ENCODE measurements at regions not wholly inside any gene's neighbourhood (a gene's known extent, or its start where the extent isn't known, plus 50 kb on each side); places are given as distances from the start of the nearest gene placed in this dataset.

DNA sequence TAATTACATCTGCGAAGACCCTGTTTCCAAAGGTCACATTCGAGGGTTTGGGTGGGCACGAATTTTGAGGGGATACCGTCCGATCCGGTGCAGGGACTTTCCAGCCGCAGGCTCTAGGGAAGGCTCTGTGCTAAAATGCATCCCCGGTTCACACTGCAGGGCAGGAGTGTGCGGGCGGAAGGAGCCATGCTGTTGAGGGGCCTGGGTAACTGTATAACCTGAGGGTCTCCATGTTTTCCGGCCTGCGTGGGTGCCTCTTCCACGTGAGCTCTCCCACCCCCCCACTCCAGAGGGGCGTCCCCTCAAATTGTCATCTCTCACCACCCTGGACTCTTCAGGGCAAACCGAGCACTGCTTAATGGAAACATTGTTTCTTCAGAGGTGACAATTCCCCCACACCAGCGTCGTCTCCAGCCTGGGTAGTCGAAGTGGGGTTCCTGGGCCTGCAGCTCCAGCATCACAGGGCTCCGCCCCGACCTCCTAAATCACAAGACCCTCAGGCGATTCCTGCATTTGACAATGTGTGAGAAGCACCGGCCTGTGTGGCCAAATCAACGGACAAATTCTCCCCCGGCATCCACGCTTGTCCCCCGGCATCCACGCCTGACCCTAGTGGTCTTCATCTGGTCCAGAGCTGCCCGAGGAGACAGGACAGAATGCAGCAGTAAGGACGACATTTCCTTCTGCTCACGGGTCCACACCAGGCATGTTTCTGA lies 51.2 kb downstream of the FOXL3 start:
- no peak for ATAC-seq

DNA sequence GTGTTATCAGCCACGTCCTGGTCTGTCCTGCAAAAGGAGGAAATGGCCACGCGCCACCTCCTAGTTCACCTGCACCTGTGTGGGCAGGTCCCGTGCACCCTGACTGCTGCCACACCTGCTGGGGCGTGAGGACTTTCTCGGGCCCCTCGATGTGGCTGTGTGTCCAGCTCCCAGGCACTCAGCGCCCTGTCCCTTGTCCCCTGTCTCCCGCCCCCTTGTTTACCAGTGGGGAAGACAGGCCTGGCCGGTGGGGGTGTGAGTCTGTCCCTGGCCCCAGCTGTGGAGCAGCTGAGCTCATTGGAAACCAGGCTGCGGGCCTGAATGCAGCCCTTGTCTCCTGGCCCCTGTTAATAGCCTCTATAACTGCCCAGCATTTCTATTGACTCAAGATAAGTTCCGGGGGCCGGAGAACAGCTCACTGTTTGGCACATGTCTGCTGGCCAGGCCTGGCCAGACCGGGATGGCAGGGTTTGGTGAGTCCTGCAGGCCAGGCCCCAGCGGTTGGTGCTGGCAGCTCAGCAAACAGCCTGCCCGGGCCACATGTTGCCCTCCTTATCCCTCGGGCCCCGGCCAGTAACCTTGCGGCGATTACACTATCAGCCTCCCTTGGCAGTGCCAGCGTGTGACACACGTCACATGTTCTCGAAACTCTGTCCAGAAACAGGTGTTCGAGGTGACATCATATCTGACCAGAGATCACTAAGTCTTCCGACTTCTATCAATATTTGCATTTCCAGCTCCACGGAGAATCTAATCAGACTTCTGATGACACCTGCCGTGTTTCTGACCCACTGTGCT lies 52.1 kb downstream of the FOXL3 start:
- ATAC-seq: no peak

DNA sequence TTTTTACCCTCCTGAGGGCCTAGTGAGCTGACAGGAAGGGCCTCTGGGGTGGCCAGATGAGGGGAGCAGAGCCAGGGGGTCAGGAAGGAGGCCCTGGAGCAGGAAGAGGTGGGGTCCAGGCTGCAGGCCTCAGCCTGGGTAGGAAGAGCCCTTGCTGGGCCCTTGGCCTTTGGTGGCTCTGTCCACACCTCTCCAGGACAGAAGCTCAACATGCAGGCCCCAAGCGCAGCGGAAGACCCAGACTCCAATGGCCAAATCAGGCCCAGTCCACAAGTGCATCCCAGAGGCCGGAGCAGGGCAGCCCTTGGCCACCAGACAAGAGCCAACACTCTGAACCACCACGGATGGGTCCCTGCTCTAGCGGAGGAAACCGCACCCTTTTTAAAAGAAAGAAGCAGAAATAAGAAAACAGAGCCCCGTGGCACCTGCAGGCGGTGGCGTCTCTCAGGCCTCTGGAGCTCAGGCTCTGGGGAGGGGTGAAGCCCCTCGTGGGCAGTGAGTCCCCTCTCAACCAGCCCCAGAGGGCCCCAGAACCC lies 52.8 kb downstream of the FOXL3 start:
- no peak for ATAC-seq

DNA sequence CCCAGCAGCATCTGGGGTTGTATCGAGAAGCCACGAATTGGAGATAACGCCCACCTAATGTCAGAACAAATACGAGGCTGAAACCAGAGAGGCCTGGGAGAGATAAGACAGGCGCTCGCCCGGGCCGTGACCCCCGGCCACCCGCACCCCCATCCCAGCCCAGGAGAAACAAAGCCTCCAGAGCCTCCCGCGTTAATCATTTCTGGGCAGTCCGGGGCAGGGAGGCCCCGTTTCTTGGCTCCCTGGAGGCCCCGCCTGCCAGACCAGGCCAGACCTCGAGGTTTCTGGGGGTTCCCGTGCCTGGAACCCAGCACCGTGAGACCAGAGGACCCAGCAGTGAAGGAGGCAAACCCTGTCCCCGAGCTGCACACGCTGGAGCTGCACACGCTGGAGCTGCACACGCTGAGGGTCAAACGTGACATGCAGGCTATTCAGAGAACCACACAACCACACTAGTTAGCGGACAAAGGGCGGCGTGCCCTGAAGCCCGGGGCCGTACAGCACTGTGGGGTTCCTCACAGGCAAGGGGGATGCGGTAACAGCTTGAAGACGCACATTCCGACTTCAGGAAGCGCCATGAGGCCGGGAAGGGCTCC lies 53.4 kb downstream of the FOXL3 start:
- no peak for ATAC-seq

DNA sequence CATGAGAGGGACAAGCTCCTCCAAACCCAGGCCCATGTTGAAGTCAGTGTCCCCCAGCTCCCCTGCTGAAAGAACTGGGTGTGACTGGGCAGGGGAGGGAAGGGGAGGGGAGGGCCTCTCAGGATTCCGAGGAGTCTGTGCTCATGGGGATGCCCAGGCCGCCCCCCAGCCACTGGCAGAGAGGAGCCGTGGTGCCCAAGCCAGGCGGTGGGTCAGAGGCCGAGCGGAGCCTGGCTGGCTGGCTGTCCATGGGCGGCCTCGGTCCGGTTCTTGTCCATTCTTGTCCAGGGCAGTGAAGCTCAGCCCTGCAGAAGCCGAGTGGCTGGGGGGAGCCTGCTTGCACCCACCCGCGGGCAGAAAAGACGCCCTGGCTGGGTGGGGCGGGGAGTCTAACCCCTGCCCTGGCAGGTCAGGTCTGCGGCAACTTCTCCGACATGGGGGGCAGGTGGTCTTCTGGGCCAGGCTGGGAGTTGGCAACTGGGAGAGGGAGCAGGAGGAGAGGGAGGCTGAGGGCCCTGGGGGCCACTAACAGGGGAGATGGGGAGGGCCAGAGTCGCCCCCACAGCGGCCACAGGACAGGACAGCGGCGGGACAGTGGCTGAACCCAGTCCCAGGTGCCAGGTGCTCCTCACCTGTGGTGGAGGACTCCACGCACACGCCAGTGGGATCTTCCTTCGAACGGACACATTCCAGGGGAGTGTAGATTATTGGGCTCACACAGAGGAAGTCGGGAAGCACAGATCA lies 54.1 kb downstream of the FOXL3 start:
- ATAC-seq: no peak

DNA sequence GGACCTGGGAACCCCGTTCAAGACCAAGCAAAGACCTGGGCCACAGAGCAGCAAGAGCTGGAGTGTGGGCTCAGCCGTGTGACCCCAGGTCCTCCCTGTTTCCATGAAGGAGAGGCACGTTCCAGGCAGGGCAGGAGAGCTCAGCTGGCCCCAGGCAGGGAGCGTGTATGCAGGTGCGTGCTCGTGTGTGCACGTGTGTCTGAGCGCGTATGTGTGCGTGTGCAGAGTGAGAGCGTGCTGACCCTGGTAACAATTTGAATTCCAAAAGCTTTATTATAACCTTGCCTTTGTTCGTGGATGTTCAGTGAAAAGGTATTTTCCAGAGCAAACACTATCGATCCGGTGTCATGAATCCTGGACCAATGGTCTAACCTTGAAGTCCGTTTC lies 54.6 kb downstream of the FOXL3 start:
- no peak for ATAC-seq

DNA sequence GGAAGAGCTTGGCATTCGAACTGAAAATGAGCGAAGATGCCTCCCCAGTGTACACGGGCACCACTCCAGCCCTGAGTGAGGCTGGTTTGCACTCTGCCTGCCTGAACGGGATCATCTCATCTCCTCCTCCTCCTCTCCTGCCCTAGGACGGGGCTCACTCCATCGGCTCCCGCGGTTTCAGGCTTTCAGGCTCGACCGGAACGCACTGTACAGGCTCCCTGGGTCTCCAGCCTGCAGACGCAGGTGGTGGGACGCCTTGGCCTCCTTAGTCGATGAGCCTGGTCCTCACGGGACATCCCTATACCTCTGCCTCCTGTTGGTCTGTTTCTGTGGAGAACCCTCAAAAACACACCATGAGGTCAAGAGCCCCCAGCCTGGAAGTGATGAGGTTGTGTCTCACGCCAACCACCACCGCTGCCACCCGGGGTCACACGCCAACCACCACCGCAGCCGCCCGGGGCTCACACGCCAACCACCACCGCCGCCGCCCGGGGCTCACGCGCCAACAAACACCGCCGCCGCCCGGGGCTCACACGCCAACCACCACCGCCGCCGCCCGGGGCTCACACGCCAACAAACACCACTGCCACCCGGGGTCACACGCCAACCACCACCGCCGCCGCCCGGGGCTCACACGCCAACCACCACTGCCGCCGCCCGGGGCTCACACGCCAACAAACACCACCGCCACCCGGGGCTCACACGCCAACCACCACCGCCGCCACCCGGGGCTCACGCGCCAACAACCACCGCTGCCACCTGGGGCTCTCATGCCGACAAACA lies 56.3 kb downstream of the FOXL3 start:
- no peak for ATAC-seq

DNA sequence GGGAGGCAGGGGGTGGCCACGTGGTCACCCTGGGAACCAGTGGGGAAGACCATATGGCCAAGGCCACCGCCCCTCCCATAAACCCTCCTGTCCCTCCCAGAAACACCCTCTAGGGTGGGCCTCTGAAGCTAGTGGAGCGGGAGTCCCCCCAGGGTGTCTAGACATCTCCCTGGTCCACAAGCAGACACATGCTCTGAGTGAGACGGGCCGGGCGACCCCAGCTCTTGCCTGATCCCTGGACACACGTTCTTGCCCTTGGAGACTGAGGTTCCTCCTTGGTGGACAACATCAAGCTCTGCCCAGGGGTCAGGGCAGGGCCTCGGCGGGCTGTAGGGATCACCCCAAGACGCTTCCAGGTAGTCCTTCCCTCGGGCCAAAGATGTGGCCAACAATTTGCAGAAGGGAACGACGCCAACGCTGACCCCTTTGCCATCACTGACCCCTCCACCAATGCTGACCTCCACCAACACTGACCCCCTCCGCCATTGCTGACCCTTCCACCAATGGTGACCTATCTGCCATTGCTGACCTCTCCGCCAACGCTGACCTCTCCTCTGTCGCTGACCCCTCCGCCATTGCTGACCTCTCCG lies 57.1 kb downstream of the FOXL3 start:
- ATAC-seq: no peak

DNA sequence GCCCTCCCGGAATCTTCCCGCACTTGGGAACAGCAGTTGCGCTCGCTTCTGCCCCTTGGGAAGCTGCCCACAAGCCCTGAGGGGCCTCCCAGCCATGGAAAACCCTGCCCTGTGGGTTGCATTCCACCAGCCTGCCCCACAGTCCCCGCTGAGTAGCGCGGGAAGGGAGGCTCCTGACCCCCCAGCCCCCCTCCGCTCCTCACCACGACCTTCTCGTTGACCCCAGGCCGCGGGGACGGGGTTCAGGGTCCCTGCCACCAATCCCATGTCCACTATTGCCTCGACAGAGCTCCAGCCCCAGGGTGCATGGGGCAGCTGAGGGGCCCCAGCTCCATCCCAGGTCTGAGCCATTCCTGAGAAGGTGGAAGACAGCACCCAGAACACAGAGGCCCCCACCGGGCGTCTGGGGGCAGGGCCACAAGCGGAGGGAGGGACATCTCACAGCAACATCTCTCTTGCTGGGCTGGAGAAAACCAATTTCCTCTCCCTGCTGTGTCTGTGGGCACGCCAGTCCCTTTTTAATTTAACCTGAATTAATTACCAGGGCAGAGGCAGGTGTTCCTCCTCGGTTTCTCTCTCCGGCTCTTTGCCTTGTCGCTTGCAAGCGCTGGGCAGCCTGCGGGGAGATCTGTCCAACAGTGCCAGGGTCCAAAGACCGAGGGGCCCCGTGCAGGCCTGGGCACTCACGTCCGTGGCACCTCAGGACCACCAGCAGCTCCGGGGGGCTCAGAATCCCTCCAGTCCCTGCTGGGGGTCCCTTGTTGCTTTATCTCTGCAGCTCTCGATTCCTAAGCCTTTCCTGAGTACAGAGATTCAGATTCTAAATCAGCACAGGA lies 57.9 kb downstream of the FOXL3 start:
- ATAC-seq: no peak

DNA sequence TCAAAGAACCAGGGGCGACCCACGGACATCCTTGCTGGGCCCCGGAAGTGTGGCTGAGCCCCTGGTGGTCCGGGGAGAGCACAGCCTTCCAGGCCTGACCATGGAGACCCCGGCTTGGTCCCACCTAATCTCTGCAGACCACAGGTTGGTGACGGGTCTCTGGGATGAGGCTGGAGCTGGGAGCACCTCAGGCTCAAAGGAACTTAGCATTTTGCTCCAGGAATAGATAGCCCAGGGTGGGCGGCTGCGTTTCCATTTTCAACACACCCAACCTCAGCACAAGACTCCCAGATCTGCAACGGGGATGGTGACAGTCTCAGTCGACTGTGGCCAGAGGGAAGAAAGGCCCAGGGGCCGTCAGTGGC lies 58.5 kb downstream of the FOXL3 start:
- no peak for ATAC-seq

DNA sequence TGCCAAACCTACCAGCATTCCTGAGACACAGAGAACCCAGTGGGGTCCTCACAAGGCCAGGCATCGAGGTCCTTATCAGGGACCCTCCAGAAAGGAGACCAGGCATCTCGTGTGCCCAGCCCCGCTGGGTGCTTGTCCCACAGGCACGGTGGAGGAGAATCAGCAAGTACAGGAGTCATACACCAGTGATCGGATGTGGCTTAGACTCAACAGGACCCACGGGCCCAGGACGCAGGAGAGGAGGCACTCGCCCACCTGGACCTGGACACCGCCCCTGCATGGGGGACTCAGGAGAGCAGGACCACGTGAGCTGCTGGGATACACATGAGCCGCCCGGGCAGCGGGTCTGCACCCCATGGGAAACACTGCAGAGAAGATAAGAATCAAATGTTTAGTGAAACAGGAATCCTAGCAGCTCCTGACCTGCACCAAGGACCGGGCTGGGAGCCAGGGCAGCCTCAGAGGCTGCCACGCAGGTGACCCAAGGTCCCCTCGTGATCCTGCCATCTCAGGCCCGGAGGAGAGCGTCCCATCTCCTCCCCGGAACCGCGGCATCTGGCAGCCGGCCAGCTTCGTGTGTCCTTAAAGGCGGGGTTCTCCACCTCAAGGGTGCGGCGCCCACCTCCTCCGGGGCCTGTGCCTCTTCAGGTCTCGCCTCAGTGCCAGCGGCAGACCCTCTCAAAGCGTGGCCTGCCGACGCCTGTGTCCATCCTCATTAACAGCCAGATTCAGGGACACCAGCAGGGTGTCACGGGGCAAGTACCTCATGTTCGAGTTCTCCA lies 59.2 kb downstream of the FOXL3 start:
- no peak for ATAC-seq

DNA sequence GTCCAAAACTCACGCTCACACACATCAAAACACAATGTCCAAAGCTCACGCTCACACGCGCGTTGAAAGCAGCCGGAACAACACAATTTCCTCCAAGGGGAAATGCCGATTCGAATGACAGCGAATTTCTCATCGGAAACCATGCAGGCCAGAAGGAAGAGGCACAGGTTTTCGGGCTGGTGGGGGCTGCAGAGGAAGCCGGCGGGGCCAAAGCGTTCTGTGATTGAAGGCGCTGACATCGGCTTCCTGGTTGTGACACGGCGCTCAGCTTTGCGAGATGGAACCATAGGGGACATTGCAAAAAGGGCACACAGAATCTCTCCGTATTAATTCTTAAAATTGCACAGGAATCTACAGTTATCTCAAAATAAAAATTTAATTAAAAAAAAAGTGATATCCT lies 61.3 kb downstream of the FOXL3 start:
- no peak for ATAC-seq

DNA sequence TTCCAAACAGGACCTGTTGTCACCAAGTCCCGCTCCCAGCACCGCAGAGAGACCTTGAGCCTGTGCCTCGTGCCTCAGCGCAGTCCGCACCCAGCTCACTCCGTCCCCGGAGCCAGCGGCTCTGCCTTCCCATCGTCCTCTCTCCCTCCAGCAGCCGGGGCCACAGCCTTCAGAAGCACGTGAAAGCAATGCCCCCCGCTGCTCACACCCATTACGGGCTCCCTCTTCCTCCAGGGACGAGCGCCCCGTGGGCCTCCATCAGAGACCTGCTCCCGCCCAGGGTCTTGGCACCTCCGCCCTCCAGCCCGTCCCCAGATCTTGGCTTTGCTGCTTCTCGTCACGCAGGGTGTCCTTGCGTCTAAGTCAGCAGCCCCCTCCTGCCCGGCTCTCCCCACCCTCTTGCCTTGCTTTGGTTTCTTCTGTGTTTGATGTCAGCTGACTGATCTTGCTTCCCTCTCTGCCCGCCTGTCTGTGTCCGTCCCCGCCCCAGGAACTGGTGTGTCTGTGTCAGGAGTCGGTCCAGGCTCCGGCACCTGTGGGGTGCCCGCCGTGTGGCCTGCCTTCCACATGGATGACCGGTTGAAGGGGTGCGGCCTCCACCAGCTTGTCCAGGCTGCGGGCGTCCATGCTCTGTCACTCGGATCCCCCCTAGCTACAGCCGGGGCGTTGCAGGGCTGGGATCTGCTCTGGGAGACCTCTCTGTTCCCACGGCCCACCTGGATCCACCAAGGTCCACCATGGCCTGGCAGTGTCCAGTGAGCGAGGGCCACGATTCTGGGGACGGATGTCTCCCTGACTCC lies 61.9 kb downstream of the FOXL3 start:
- no peak for ATAC-seq

DNA sequence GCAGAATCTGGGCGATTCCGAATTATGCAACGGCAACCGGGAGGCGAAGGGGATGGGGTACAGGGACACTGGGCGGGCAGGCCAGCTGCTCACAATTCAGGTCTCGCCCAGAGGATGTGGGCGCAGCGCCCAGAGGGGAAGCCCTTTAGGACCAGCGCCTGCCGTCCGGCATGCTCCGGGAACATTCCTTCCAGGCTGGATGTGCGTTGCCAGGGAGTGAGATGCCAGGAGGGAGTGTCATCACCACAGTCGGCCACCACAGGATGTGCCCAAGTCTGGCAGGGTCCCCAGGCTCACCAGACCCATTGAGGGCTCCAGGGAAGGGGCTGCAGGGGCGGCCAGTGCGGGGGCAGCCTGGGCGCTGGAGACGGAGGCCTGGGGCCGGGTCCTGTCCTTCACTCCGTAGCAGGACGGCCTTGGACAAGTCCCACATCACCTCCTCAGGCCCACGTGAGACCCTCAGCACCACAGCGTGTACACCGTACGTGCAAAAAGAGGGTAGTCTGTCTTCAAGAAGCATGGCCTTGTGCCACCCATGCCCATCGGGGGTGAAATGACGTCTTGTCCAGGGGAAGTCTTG lies 63.9 kb downstream of the FOXL3 start:
- ATAC-seq: peak; percentile 25

DNA sequence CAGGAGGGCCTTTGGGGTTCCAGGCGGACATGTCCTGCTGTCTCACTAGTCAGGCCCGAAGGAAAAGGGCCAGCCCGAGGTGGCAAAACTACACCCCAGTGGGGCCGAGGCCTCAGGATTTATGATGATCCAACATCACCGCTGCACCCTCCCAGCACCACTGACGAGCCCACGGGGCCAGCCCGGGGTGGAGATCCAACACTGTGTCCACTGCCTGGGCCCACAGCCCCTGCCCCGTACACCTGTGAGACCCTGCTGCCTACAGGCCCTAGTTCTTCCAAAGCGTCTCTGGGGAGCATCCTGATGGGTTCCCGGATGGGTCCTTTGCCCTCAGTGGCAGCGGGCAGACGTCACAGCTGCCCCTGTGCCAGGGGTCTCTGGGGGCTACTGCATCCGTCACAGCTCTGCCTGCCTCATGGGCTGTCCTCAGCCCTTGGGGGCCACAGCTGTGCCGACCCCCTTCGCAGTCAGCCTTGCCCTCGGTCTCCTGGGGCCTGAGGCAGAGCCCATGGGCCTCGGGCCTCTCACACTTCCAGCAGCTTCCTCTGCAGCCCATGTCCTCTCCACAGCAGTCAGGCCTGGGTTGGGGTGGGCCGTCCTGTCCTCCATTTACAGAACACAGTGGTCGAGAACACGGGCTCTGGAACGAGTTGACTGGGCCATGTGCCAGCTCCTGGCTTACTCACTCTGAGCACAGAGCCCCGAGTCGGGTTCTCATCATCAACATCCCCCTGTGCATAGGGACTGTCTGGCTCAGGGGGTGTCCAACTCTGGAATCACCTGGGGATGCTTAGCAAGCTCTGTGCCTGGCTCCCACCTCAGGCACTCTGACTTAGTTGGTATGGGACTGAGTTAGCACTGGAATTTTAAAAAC lies 64.9 kb downstream of the FOXL3 start:
- no peak for ATAC-seq

DNA sequence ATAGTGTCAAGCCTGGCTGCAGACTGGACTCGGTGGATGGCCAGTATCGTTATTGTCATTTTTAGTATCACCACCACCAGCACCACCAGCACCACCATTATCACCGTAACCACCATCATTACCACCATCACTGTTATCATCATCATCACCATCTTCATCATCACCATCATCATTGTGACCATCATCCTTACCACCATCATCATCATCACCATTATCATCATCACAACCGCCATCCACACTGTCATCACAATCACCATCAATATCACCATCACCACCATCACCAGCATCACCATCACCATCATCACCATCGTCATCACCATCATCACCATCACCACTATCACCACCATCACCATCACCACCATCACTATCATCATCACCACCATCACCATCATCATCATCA lies 65.6 kb downstream of the FOXL3 start:
- ATAC-seq: no peak

DNA sequence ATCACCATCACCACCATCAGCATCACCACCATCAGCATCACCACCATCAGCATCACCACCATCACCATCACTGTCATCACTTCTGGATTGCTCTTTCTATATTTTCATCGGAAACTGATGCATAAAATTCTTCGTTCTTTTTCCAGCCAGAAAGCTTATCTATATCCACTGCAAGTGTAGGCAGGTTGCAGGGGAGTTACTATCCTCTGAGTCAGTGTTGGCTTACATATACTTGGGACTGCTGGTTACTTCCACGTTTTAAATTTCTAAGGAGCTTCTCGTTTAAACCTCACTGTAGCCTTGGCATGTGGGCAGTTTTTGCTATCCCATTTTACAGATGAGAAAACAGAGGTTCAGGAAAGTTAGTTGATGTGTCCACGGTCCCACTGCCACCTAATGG lies 66.1 kb downstream of the FOXL3 start:
- no peak for ATAC-seq
